Ramos (cell line): ENCODE measurements at regions not wholly inside any gene's neighbourhood (a gene's known extent, or its start where the extent isn't known, plus 50 kb on each side); places are given as distances from the start of the nearest gene placed in this dataset.

ENCODE experiments used
- in situ Hi-C: fragments of 300-500 bp; cut with MboI; formaldehyde crosslinking; loops from one replicate; pipeline ENCODE4 v1.14.3; 2022; ENCODE audit warnings: low sequenced_read_pairs; ENCODE audit not compliant: unreplicated experiment

DNA sequence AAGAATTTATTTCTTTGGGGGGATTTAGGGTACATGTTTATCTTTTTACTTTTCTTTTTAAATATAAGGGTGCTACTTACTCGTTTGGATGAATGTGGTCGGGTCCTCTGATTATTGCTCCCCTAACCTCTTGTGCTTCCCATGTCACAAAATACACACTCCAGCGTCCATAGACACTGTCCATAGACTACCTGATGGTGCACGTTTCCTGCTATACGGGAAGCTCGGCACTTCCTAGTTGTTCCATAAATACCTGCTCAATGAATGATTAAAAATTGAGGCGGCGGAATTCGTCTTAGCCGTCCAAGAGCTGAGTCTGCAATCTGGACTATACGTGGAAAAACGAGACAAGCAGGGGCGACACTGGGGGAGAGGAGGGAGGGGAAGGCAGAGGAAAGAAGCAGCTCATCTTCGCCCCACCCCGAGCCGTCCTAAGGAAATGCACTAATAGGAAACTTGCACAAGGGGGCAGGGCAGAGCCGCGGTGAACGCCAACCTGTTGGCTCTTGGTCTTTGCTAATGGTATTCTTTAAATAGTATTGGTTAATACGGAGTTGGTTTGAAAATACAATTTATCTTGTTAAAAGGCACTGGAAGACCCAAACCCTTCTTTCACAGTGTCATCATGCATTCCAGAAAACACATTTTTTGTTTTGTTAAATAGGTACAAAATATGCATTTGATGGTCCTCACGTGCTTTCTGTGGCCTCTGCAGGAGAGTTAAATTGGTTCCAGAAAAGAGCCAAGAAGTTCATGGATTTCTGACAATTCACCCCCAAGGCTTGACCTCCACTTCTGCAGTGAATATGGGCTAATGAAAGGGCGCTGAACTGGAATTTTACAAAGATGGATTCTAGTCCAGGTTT, 73.0 kb upstream of the KCTD1 start:
- in situ Hi-C loops: no loop called here

DNA sequence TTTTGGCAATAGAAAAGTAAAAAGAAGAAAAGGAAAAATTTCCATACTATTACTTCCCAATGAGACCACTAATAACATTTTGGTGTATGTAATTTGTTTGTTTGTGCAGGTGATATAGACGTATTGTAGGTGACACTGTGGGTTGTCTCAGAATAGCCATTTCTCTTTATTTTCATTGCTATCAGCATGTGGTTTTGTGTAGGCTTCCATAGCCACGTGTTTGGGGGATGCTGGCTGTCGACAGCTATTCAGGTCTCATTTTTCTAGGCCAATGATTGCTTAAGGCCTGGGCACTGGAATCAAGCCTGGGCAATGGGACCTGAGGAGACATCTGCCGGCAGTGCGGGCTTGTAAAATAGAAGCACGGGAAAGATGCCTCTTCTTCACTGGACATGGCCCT, 71.0 kb upstream of the KCTD1 start:
- in situ Hi-C loops: no loop called here

DNA sequence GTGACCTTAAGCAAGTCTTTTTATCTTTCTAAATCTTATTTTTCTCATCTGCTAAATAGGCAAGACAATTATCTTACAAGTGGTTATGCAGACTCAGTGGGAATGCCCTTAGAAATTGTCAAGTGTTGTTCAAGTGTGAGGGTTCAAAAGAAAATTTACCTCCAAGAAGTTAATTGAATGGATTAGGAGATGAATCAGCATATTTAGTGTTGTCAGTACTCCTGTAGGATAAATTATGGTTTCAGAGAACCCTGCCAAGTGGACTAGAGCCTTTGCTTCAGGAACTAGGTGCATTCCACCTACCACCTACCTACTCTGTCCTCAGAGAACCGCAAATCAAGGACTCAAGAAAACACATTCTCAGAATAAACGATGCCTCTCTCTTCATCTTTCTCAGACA, 69.8 kb upstream of the KCTD1 start:
- in situ Hi-C loops: no loop called here

DNA sequence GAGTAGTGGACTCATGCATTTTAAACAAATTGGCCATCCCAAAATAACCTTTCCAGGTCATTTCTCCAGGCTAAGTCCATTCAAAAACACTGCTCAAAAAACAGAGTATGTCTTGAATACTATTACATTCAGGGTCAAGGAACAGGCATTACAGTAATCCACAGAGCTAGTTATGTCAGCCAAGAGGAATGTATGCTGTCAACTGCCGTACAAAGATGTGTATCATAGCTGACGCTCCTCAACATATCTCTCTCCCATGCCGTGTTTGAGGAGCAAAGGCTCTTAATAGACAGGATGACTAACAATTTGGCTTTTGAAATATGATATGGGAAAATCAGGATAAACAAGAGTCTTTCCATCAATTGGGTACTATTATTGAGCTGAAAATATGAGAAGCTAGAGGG, 68.8 kb upstream of the KCTD1 start:
- in situ Hi-C loops: no loop called here

DNA sequence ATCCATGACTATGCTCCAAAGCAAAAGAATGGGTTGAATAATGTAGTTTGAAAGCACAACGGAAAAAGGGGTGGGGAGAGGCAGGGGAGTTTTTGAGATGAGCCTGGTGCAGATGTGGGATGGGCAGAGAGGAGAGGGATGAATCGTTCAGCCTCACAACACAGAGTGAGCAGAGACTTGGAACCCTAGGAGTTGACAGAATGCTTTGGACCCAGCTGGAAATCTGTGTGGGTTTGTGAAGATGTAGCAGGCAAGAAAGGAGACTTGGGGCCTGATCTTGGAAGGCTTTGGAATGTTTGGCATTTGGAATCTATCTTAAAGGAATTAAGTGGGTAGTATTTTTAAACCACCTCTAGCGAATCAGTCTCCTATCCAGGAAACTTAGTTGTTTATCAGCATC, 66.0 kb upstream of the KCTD1 start:
- in situ Hi-C loops: no loop called here
